ENCODE measurements at regions not wholly inside any gene's neighbourhood (a gene's known extent, or its start where the extent isn't known, plus 50 kb on each side); places are given as distances from the start of the nearest gene placed in this dataset.
"Not testable (repeated sequence)": the region's sequence is repeated elsewhere in the genome, so short reads cannot be mapped to it uniquely, and the experiment has no call there.

GRCh38 chr2:42999856-43000241, 207.5 kb upstream of the HAAO start:
- H3K4me3 ChIP-seq (ENCODE audit: low read depth, low read length): no peak overlapping the region
- DNase-seq (ENCODE audit: low read depth): no peak
- no peak for TF ChIP-seq POLR2A (IDR thresholded peaks at IDR 0.05; ENCODE audit: extremely low read depth, insufficient read length)
- no peak for TF ChIP-seq MAX (IDR thresholded peaks at IDR 0.05; ENCODE audit: low read depth, low read length)
- TF ChIP-seq MYC (IDR thresholded peaks at IDR 0.05; ENCODE audit: low read depth, low read length): no peak
- TF ChIP-seq CTCF (IDR thresholded peaks at IDR 0.05; ENCODE audit: low read depth, low read length): no peak

GRCh38 chr2:42999391-42999841, 207.0 kb upstream of the HAAO start:
- TF ChIP-seq MYC (IDR thresholded peaks at IDR 0.05; ENCODE audit: low read depth, low read length) (no peak), CTCF (IDR thresholded peaks at IDR 0.05; ENCODE audit: low read depth, low read length) (no peak), MAX (IDR thresholded peaks at IDR 0.05; ENCODE audit: low read depth, low read length) (no peak), POLR2A (IDR thresholded peaks at IDR 0.05; ENCODE audit: extremely low read depth, insufficient read length) (no peak)
- no peak overlapping the region for H3K4me3 ChIP-seq (ENCODE audit: low read depth, low read length)
- DNase-seq (ENCODE audit: low read depth): no peak

GRCh38 chr2:42998721-42999120, 206.3 kb upstream of the HAAO start:
- no peak for TF ChIP-seq MYC (IDR thresholded peaks at IDR 0.05; ENCODE audit: low read depth, low read length)
- no peak for TF ChIP-seq MAX (IDR thresholded peaks at IDR 0.05; ENCODE audit: low read depth, low read length)
- no peak for TF ChIP-seq CTCF (IDR thresholded peaks at IDR 0.05; ENCODE audit: low read depth, low read length)
- no peak for TF ChIP-seq POLR2A (IDR thresholded peaks at IDR 0.05; ENCODE audit: extremely low read depth, insufficient read length)
- DNase-seq (ENCODE audit: low read depth): no peak
- no peak overlapping the region for H3K4me3 ChIP-seq (ENCODE audit: low read depth, low read length)

GRCh38 chr2:42996528-42996927, 204.1 kb upstream of the HAAO start:
- DNase-seq (ENCODE audit: low read depth): no peak
- TF ChIP-seq CTCF (IDR thresholded peaks at IDR 0.05; ENCODE audit: low read depth, low read length) (no peak), POLR2A (IDR thresholded peaks at IDR 0.05; ENCODE audit: extremely low read depth, insufficient read length) (no peak)
- H3K4me3 ChIP-seq (ENCODE audit: low read depth, low read length): no peak overlapping the region

- TF ChIP-seq CTCF (IDR thresholded peaks at IDR 0.05; ENCODE audit: low read depth, low read length): no peak
- TF ChIP-seq POLR2A (IDR thresholded peaks at IDR 0.05; ENCODE audit: extremely low read depth, insufficient read length): no peak
- no peak for TF ChIP-seq MAX (IDR thresholded peaks at IDR 0.05; ENCODE audit: low read depth, low read length)
- TF ChIP-seq MYC (IDR thresholded peaks at IDR 0.05; ENCODE audit: low read depth, low read length): no peak
- no peak overlapping the region for H3K4me3 ChIP-seq (ENCODE audit: low read depth, low read length)
- no peak for DNase-seq (ENCODE audit: low read depth)
Observed at GRCh38 chr2:42995752-42996422, 203.5 kb upstream of the HAAO start.

GRCh38 chr2:42989283-42990081, 197.1 kb upstream of the HAAO start:
- H3K4me3 ChIP-seq (ENCODE audit: low read depth, low read length); DNase-seq (ENCODE audit: low read depth): not testable (repeated sequence)

- not testable (repeated sequence) for H3K4me3 ChIP-seq (ENCODE audit: low read depth, low read length); DNase-seq (ENCODE audit: low read depth)
Observed at GRCh38 chr2:42988055-42988454, 195.7 kb upstream of the HAAO start.
